ENCODE measurements at regions not wholly inside any gene's neighbourhood (a gene's known extent, or its start where the extent isn't known, plus 50 kb on each side); places are given as distances from the start of the nearest gene placed in this dataset.

DNA sequence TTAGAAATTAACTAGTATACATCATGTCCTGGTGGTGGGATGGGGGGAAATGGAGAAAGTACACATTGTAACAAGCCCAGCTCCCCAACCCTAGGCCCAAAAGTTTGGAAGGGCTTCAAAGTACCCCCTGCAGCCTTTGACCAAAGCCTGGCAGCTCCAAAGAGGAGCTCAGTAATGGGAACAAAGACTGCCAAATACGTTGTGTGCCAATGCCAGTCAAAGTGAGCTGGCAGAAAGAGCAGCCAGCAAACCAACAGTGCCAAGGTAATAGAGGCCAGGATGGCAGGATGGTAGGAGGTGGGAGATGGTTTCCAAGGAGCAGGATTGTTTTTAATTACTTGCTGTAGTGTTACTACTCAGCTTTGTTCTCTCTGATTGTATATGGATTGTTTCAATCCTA, 248.3 kb downstream of the COX7C start:
- ATAC-seq (replicated peaks) (no peak), DNase-seq (no peak)
- Mint-ChIP-seq H3K27me3 (peaks cover 18 to 31% of the 10 kb centered on the region in 2 donors), H3K4me3 (no peak overlapping the region), H3K9me3 (no peaks in the 10 kb centered on the region), H3K27ac (no peak overlapping the region), H3K36me3 (ENCODE audit: insufficient read depth) (no peaks in the 10 kb centered on the region), H3K4me1 (ENCODE audit: low read depth in 2 of 2) (no peaks in the 10 kb centered on the region)

DNA sequence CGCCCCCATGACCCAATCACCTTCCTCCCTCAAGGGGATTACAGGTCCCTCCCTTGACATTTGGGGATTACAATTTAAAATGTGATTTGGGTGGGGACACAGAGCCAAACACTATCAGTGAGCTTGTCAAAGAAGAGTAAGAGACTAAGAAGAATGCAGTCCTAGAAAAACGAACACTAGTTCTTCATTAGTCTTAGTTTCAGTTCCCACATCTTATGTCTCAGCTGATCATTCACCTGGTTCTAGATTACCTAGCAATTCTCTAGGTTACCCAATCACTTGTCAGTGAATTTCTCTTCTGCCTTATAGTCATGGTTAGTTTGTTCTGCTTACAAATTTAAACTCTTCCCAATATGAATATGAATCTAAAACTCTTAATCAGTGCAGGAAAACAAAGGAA, 251.5 kb downstream of the COX7C start:
- no peak for ATAC-seq (replicated peaks)
- no peak for DNase-seq
- H3K9me3 Mint-ChIP-seq = no peaks in the 10 kb centered on the region
- H3K4me3 Mint-ChIP-seq = no peak overlapping the region
- H3K27ac Mint-ChIP-seq = no peak overlapping the region
- no peaks in the 10 kb centered on the region for H3K4me1 Mint-ChIP-seq (ENCODE audit: low read depth in 2 of 2)
- no peaks in the 10 kb centered on the region for H3K36me3 Mint-ChIP-seq (ENCODE audit: insufficient read depth)
- peaks cover 13 to 32% of the 10 kb centered on the region in 2 donors for H3K27me3 Mint-ChIP-seq

DNA sequence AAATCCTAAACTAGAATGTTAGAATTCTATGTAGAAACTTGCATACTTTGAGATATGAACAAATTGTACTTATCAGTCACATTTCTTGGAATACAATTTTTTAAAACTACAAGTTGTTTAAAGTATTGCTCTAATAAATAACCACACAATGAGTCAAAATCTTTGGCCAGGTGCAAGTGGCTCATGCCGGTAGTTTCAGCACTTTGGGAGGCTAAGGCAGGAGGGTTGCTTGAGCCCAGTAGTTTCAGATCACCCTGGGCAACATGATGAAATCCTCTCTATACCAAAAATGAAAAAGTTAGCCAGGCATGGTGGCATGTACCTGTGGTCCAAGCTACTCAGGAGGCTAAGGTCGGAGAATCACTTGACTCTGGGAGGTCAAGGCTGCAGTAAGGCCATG, 257.8 kb downstream of the COX7C start:
- Mint-ChIP-seq H3K27me3 (peaks cover 10 to 15% of the 10 kb centered on the region in 2 donors), H3K36me3 (ENCODE audit: insufficient read depth) (no peaks in the 10 kb centered on the region), H3K27ac (no peak overlapping the region), H3K9me3 (no peaks in the 10 kb centered on the region), H3K4me3 (no peak overlapping the region), H3K4me1 (ENCODE audit: low read depth in 2 of 2) (no peaks in the 10 kb centered on the region)
- DNase-seq = no peak
- ATAC-seq (replicated peaks) = no peak

DNA sequence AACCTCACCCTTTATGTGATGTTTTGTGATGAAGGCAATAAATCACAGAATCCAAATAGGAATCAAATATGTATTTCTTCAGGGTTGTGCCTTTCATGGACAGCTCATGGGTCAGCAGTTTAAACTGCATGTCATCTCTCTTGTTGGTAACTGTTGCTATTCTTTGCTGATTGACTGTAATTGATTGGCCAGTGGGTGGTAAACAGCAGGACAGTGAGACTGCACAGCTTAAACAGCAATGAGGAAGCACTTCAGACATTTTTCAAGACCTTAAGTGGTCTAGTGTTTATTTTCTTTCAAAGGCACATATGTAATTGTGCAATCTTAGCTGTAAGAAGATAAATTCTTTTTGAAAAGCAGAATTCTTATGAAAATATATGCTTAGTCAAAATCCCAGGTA, 260.5 kb downstream of the COX7C start:
- no peaks in the 10 kb centered on the region for H3K36me3 Mint-ChIP-seq (ENCODE audit: insufficient read depth)
- H3K4me1 Mint-ChIP-seq (ENCODE audit: low read depth in 2 of 2) = peaks cover 0 to 6% of the 10 kb centered on the region in 2 donors
- H3K27ac Mint-ChIP-seq = no peak overlapping the region
- H3K27me3 Mint-ChIP-seq = peaks cover 9 to 10% of the 10 kb centered on the region in 2 donors
- ATAC-seq (replicated peaks) = no peak
- no peaks in the 10 kb centered on the region for H3K9me3 Mint-ChIP-seq
- H3K4me3 Mint-ChIP-seq = no peak overlapping the region
- no peak for DNase-seq

DNA sequence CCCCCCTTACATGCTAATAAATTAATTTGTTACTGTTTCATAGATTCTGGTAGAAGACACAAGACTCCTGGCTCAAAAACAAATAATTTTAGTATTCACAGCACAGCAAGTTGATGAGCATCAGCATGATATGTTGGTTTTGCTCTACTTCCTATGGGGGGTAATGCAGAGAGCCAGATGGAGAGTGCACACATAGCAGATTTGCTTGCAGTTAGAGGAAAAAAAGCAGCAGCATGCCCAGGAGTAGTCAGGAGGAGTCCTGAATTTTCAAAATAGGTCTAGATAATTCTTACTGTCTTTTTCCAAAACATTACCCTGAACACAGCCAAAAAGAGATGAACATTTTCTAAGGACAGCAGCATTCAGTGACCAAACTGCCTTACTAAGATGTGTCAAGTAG, 261.3 kb downstream of the COX7C start:
- Mint-ChIP-seq H3K27me3 (peaks cover 9 to 10% of the 10 kb centered on the region in 2 donors), H3K4me1 (ENCODE audit: low read depth in 2 of 2) (peaks cover 0 to 6% of the 10 kb centered on the region in 2 donors), H3K27ac (no peak overlapping the region), H3K9me3 (no peaks in the 10 kb centered on the region), H3K36me3 (ENCODE audit: insufficient read depth) (no peaks in the 10 kb centered on the region), H3K4me3 (no peak overlapping the region)
- DNase-seq = no peak
- no peak for ATAC-seq (replicated peaks)

DNA sequence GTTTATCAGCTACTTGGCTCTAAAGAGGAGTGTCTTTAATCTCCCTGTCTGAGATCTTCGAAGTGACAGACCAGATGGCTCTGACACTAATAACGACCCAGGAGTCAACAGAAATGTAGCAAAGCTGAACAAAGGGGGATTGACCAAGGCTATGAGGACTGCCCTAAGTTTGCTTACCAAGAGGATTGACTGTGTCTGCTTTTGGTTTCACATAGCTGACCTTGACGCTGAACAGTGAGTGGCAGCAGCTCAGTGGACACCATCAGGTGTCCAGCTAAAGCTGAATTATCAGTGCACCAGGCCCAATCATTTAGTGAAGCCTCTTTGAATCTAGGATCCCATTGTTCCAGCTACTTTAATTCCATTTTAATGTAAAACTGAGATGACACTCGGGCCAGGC, 262.6 kb downstream of the COX7C start:
- DNase-seq (no peak), ATAC-seq (replicated peaks) (no peak)
- H3K9me3 Mint-ChIP-seq = no peaks in the 10 kb centered on the region
- no peaks in the 10 kb centered on the region for H3K36me3 Mint-ChIP-seq (ENCODE audit: insufficient read depth)
- no peak overlapping the region for H3K4me3 Mint-ChIP-seq
- H3K4me1 Mint-ChIP-seq (ENCODE audit: low read depth in 2 of 2) = peaks cover 0 to 6% of the 10 kb centered on the region in 2 donors
- no peak overlapping the region for H3K27ac Mint-ChIP-seq
- peaks cover 9 to 10% of the 10 kb centered on the region in 2 donors for H3K27me3 Mint-ChIP-seq

DNA sequence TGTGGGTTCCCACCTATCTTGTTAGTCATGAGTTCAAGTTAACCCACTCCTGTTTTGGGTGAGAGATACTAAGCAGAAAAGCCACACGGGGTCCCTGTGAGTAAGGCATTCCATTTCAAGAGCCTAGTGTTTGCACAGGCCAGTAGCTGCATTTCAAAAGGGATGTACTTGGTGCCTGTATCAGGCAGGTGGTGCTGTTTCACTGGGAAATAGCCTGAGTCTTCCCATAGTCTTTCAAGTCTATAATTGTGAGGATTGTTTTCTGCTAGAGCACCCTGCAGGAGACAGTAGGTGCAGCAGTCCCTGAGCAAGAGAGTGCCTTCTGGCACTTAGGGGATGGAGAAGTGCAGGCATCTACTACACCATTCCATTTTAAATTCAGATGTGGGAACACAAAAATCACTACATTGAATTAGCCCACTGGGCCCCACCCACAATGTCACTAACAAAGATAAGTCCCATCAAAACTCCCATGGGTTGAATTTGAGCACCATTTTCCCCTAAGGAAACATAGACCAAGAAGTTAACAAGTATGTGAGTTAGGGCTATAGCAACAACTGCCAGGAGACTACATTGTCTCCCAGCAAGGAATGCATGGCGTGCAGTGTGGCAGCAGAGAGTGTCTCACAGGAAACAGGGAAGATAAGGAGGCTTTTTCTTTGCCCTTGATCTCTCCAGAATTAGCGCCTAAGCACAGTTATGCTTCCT, 263.2 kb downstream of the COX7C start:
- Mint-ChIP-seq H3K36me3 (ENCODE audit: insufficient read depth) (no peaks in the 10 kb centered on the region), H3K4me3 (no peak overlapping the region), H3K27ac (peak overlapping the region in 1 of 2 donors; percentile 59), H3K9me3 (no peaks in the 10 kb centered on the region), H3K27me3 (peaks cover 5 to 6% of the 10 kb centered on the region in 2 donors), H3K4me1 (ENCODE audit: low read depth in 2 of 2) (peaks cover 0 to 6% of the 10 kb centered on the region in 2 donors)
- peak; percentile 92 for ATAC-seq (replicated peaks)
- peak; percentile 14 to 31 (median 25) for DNase-seq

DNA sequence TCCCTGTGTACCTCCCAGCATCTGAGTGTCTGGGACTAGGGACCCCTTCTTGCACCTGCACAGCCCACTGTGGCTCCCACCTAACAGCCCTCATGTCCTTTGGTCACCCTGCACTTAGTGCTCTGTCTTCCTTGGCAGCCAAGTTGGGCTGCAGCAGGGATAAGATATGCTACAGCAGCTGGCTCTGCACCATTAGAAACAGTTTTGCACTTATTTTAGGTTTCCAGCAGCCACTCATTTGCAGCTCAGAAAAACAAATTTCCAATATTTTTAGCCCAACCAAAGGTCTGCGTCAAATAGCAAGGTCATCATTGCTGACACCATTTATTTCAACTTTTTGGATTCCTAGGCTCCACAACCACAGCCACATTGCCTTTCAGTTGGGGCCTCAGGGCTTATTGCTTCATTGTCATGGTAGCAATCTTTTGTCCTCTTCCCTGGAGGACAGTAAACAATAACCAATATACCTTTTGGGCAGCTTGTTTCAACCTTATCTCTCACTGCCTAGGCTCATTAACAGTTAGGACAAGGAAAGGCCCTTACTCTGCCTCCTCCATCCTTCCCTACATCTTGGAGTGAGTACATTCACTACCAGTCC, 263.9 kb downstream of the COX7C start:
- peaks cover 0 to 6% of the 10 kb centered on the region in 2 donors for H3K4me1 Mint-ChIP-seq (ENCODE audit: low read depth in 2 of 2)
- no peak for ATAC-seq (replicated peaks)
- H3K27ac Mint-ChIP-seq = no peak overlapping the region
- H3K36me3 Mint-ChIP-seq (ENCODE audit: insufficient read depth) = no peaks in the 10 kb centered on the region
- no peaks in the 10 kb centered on the region for H3K27me3 Mint-ChIP-seq
- no peak for DNase-seq
- no peak overlapping the region for H3K4me3 Mint-ChIP-seq
- no peaks in the 10 kb centered on the region for H3K9me3 Mint-ChIP-seq

DNA sequence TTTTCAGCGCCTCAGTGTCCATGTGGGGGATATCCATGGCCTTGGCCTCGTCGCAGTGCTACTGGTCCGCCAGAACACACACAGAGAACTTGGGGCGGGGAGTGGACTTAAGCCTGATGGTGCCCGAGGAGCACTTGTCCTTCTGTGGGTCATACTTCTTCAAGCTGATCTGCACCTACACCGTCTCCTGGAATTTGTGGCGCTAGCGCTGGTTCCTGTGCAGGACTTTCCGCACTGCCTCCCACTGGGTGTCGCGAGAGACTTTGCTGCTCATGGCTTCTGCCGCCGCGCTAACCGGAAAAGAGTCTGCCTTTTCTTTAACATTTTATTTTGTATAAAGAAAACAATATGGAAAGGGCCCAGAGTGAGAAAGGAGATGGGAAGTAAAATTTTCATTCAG, 266.9 kb downstream of the COX7C start:
- H3K4me3 Mint-ChIP-seq = no peak overlapping the region
- H3K4me1 Mint-ChIP-seq (ENCODE audit: low read depth in 2 of 2) = peaks cover 0 to 6% of the 10 kb centered on the region in 2 donors
- no peak for DNase-seq
- H3K27ac Mint-ChIP-seq = no peak overlapping the region
- H3K36me3 Mint-ChIP-seq (ENCODE audit: insufficient read depth) = no peaks in the 10 kb centered on the region
- ATAC-seq (replicated peaks) = no peak
- H3K27me3 Mint-ChIP-seq = peaks cover 0 to 5% of the 10 kb centered on the region in 2 donors
- no peaks in the 10 kb centered on the region for H3K9me3 Mint-ChIP-seq

DNA sequence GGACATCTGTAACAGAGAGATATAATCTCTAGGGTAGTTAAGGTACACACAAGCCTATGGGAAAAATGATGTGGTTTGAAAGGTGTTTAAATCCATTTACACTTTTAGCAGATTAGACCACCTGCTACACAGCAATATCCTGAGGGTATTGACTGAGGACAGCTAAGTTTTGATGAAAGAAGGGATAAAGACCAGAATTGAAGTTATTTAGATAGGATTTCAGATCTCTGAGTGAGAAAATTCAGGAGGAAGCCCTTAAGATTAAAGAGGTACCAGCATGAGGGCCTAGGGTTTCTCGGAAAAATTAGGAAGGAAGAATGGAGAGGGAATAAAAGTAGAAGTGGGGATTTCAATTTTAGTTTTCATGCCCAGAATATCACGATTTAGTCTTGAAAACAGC, 267.3 kb downstream of the COX7C start:
- Mint-ChIP-seq H3K9me3 (no peaks in the 10 kb centered on the region), H3K36me3 (ENCODE audit: insufficient read depth) (no peaks in the 10 kb centered on the region), H3K4me1 (ENCODE audit: low read depth in 2 of 2) (peaks cover 0 to 6% of the 10 kb centered on the region in 2 donors), H3K4me3 (no peak overlapping the region), H3K27ac (no peak overlapping the region), H3K27me3 (peaks cover 0 to 5% of the 10 kb centered on the region in 2 donors)
- ATAC-seq (replicated peaks) (no peak), DNase-seq (no peak)

DNA sequence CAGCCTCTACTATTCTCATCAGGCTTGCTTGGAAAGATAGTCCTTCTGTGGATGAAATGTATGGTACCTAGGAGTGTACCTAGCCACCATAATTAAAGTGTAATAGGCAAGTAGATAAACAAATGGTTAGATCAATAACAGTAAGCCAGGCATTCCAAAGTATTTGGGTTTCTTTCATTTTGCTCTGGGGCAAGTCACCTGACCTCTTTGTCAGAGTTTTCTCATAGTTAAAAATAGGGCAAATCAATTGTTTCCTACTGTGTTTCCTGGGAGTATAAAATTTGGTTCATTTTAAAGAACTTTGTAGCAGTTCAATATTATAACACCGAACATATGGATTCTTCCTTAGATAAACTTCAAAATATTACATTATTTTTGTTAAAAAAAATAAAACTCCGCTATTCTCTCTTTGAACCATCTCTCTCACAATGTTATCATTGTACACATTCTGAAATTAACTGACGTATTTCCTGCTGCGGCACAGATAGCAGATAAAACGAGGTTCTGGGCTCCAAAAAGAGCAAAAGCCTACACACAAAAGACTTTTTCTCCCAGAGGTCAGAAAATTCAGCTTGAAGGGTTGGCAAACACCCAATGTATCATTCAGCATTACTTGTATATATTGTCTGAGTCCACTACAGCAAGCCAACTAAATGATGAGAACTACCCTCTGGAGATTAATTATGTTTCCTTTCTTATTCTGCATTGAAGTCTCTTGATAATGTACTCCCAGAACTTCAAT, 267.9 kb downstream of the COX7C start:
- Mint-ChIP-seq H3K36me3 (ENCODE audit: insufficient read depth) (no peaks in the 10 kb centered on the region), H3K27ac (no peak overlapping the region), H3K4me1 (ENCODE audit: low read depth in 2 of 2) (peaks cover 0 to 6% of the 10 kb centered on the region in 2 donors), H3K27me3 (peaks cover 0 to 5% of the 10 kb centered on the region in 2 donors), H3K4me3 (no peak overlapping the region), H3K9me3 (no peaks in the 10 kb centered on the region)
- no peak for ATAC-seq (replicated peaks)
- no peak for DNase-seq

DNA sequence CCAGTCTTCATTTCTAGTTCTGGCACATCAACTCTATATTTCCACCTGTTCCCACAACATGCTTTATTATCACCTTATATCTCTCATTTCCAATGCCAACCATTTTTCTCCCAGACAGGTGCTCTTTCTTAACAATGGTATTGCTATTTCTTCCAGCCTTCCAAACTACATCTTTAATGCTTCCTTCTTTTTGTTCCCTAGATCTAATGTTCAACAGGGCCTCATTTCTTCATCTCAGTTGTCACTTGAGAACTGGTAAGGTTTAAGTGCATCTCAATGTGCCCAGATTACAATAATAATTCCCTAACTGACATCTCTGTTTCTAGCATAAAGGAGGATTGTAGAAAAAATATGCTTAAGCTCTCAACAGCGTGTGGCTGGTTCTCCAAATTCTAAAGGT, 272.6 kb downstream of the COX7C start:
- ATAC-seq (replicated peaks) (no peak), DNase-seq (no peak)
- H3K4me1 Mint-ChIP-seq (ENCODE audit: low read depth in 2 of 2) = no peaks in the 10 kb centered on the region
- no peaks in the 10 kb centered on the region for H3K36me3 Mint-ChIP-seq (ENCODE audit: insufficient read depth)
- H3K27ac Mint-ChIP-seq = no peak overlapping the region
- H3K4me3 Mint-ChIP-seq = no peak overlapping the region
- peaks cover 0 to 5% of the 10 kb centered on the region in 2 donors for H3K27me3 Mint-ChIP-seq
- no peaks in the 10 kb centered on the region for H3K9me3 Mint-ChIP-seq

DNA sequence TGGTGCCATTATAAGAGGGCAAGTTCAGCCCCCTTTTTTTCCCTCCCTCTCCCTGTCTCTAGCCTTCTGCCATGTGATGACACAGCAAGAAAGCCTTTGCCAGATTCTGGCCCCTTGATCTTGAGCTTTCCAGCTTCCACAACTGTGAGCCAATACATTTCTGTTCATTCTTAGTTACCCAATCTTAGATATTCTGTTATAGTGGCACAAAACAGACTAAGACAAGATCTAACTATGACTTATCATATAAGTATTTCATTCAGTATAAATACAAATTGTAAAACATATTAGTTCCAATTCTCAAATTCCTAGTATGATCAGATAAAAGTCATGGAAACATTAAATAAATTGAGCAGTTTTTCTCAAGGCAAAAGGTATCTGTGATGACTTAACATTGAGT, 276.3 kb downstream of the COX7C start:
- H3K9me3 Mint-ChIP-seq = no peaks in the 10 kb centered on the region
- ATAC-seq (replicated peaks) (no peak), DNase-seq (no peak)
- H3K36me3 Mint-ChIP-seq (ENCODE audit: insufficient read depth) = no peaks in the 10 kb centered on the region
- no peak overlapping the region for H3K4me3 Mint-ChIP-seq
- H3K4me1 Mint-ChIP-seq (ENCODE audit: low read depth in 2 of 2) = no peaks in the 10 kb centered on the region
- H3K27ac Mint-ChIP-seq = no peak overlapping the region
- no peaks in the 10 kb centered on the region for H3K27me3 Mint-ChIP-seq

DNA sequence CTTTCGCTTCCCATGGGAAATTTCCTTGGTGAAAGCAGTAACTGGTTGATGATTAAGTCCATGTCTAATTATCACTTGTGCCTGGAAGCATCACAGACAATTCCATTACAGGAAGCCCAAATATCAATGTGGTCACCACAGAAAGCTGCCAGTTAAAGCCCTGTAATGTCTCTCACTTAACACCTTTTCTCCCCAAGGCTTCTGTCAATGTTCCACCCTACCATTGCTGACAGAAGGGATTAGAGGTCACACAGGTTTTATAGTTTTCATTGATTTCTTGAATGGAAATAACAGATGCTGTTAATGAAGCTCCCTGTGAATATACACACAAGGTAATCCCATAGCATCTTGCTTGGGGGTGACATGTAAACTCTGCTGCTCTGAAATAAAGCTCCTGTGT, 279.2 kb downstream of the COX7C start:
- DNase-seq = no peak
- ATAC-seq (replicated peaks) = no peak
- Mint-ChIP-seq H3K4me3 (no peak overlapping the region), H3K4me1 (ENCODE audit: low read depth in 2 of 2) (no peaks in the 10 kb centered on the region), H3K27ac (no peak overlapping the region), H3K27me3 (peaks cover 9 to 17% of the 10 kb centered on the region in 2 donors), H3K36me3 (ENCODE audit: insufficient read depth) (no peaks in the 10 kb centered on the region), H3K9me3 (no peaks in the 10 kb centered on the region)
